ENCODE measurements at regions not wholly inside any gene's neighbourhood (a gene's known extent, or its start where the extent isn't known, plus 50 kb on each side); places are given as distances from the start of the nearest gene placed in this dataset.

DNA sequence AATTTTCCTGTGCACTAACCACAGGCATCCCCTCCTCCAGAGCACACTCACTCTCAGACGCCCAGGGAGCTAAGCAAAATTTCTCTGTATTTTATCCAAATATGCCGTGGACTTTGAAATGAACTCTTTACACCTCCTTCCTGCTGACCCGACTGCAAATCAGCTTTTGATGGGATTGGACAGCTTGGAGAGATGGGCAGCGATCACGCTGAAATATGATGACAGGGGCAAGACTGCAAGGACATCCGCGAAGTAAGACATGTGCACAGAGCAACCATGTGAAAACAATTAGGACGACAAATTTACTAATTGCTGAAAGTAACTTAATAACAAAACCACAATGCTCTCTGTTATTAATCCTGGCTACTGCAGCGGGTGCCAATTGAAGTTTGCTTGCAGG is 64.6 kb upstream of the CLDN14 start:
- H3K4me1 Mint-ChIP-seq = peaks cover 22 to 26% of the 10 kb centered on the region in 2 experiments
- Histone ChIP-seq H3K27me3 (ENCODE audit: insufficient read depth, low read length) (no peaks in the 10 kb centered on the region), H3K4ac (ENCODE audit: low read depth, low read length) (no peak overlapping the region), H2BK120ac (ENCODE audit: low read depth, low read length, poor library complexity, severe bottlenecking) (no peak overlapping the region), H3K4me1 (ENCODE audit: insufficient read depth, low read length) (no peaks in the 10 kb centered on the region), H3K23me2 (ENCODE audit: insufficient read length, low read depth, low read length, poor library complexity, severe bottlenecking) (peaks cover 2% of the 10 kb centered on the region), H3K14ac (ENCODE audit: insufficient read depth, low read length) (no peak overlapping the region), H3K79me1 (ENCODE audit: insufficient read depth, low read depth, low read length, poor library complexity, severe bottlenecking) (no peaks in the 10 kb centered on the region), H3K23ac (ENCODE audit: insufficient read length, low read depth, low read length) (no peak overlapping the region), H3K9ac (ENCODE audit: extremely low read depth, insufficient read length, low read length) (no peak overlapping the region), H4K8ac (replicated peaks; ENCODE audit: insufficient read length, low read depth, low read length) (no peak overlapping the region), H2BK15ac (ENCODE audit: low read depth, low read length) (no peak overlapping the region), H3K79me2 (ENCODE audit: insufficient read depth, low read length) (no peaks in the 10 kb centered on the region), H4K20me1 (ENCODE audit: control insufficient read depth, insufficient read depth, insufficient read length) (no peaks in the 10 kb centered on the region), H3K18ac (ENCODE audit: insufficient read length, low read depth, low read length) (no peak overlapping the region), H2BK5ac (ENCODE audit: insufficient read length, low read length) (no peak overlapping the region), H3K27ac (ENCODE audit: insufficient read length, low read depth, low read length) (no peak overlapping the region), H3K9me3 (ENCODE audit: control insufficient read depth, low read depth, low read length) (no peaks in the 10 kb centered on the region), H2AK5ac (ENCODE audit: insufficient read length, low read length) (no peak overlapping the region), H4K91ac (ENCODE audit: insufficient read length, low read depth, low read length) (no peak overlapping the region), H4K5ac (ENCODE audit: insufficient read length, low read depth, low read length) (no peak overlapping the region), H3K56ac (ENCODE audit: insufficient read length, low read depth, low read length) (no peak overlapping the region), H2BK20ac (ENCODE audit: low read depth, low read length, poor library complexity, severe bottlenecking) (no peak overlapping the region), H3K4me2 (ENCODE audit: insufficient read depth, insufficient read length, low read length) (no peak overlapping the region), H3T11ph (ENCODE audit: low read length) (no peak overlapping the region), H2BK12ac (ENCODE audit: insufficient read length, low read depth, low read length) (no peak overlapping the region), H2AFZ (ENCODE audit: low read length) (no peak overlapping the region)
- H3K36me3 Mint-ChIP-seq (ENCODE audit: insufficient read depth in 1 of 3, low read depth in 3 of 3) = no peaks in the 10 kb centered on the region
- no peak overlapping the region for H3K27ac Mint-ChIP-seq
- no CpG with 5 or more reads among the region's 9 CpGs for WGBS (ENCODE audit: extremely low coverage, insufficient read length, low lambda C conversion rate)
- H3K27me3 Mint-ChIP-seq (ENCODE audit: low read depth) = peaks cover 4% of the 10 kb centered on the region
- DNase-seq = no peak
- TF ChIP-seq, protein P1, sequence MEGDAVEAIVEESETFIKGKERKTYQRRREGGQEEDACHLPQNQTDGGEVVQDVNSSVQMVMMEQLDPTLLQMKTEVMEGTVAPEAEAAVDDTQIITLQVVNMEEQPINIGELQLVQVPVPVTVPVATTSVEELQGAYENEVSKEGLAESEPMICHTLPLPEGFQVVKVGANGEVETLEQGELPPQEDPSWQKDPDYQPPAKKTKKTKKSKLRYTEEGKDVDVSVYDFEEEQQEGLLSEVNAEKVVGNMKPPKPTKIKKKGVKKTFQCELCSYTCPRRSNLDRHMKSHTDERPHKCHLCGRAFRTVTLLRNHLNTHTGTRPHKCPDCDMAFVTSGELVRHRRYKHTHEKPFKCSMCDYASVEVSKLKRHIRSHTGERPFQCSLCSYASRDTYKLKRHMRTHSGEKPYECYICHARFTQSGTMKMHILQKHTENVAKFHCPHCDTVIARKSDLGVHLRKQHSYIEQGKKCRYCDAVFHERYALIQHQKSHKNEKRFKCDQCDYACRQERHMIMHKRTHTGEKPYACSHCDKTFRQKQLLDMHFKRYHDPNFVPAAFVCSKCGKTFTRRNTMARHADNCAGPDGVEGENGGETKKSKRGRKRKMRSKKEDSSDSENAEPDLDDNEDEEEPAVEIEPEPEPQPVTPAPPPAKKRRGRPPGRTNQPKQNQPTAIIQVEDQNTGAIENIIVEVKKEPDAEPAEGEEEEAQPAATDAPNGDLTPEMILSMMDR (conservative IDR thresholded peaks at IDR 0.05) = no peak
- H3K4me3 Mint-ChIP-seq = no peak overlapping the region
- H3K9me3 Mint-ChIP-seq = no peaks in the 10 kb centered on the region
